ENCODE measurements at regions not wholly inside any gene's neighbourhood (a gene's known extent, or its start where the extent isn't known, plus 50 kb on each side); places are given as distances from the start of the nearest gene placed in this dataset.

- no peak overlapping the region for H3K27ac ChIP-seq (ENCODE audit: low read depth in 1 of 2, low read length in 1 of 2)
- no peak for ATAC-seq (ENCODE audit: insufficient read depth, low FRiP score)
- H3K27me3 ChIP-seq (ENCODE audit: control insufficient read depth in 3 of 3, insufficient read depth in 3 of 3, low read length in 2 of 3), result no peaks in the 10 kb centered on the region
- H3K9ac ChIP-seq (ENCODE audit: insufficient read depth in 1 of 2, low read length in 2 of 2), result no peak overlapping the region
- TF ChIP-seq, protein P1, sequence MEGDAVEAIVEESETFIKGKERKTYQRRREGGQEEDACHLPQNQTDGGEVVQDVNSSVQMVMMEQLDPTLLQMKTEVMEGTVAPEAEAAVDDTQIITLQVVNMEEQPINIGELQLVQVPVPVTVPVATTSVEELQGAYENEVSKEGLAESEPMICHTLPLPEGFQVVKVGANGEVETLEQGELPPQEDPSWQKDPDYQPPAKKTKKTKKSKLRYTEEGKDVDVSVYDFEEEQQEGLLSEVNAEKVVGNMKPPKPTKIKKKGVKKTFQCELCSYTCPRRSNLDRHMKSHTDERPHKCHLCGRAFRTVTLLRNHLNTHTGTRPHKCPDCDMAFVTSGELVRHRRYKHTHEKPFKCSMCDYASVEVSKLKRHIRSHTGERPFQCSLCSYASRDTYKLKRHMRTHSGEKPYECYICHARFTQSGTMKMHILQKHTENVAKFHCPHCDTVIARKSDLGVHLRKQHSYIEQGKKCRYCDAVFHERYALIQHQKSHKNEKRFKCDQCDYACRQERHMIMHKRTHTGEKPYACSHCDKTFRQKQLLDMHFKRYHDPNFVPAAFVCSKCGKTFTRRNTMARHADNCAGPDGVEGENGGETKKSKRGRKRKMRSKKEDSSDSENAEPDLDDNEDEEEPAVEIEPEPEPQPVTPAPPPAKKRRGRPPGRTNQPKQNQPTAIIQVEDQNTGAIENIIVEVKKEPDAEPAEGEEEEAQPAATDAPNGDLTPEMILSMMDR (IDR thresholded peaks at IDR 0.05; ENCODE audit: control extremely low read depth, extremely low read depth), result no peak
- no peaks in the 10 kb centered on the region for H3K36me3 ChIP-seq (ENCODE audit: control insufficient read depth in 4 of 4, insufficient read depth in 4 of 4, low read length in 4 of 4)
- H3K9me3 ChIP-seq (ENCODE audit: control insufficient read depth in 4 of 4, insufficient read depth in 3 of 4, low read length in 3 of 4), result no peaks in the 10 kb centered on the region
- peaks cover 0 to 6% (median 0%) of the 10 kb centered on the region in 5 donors for H3K4me1 ChIP-seq (ENCODE audit: control insufficient read depth in 5 of 5, insufficient read depth in 5 of 5, low read length in 5 of 5)
- no peak overlapping the region for H3K4me3 ChIP-seq
- DNase-seq, result no peak
- 88 to 89% methylated on average over 1 of the region's 1 CpG for WGBS, 2 donors
These were observed 226.2 kb upstream of the ZFHX3 start for GRCh38 chr16:73274140-73274539.

DNA sequence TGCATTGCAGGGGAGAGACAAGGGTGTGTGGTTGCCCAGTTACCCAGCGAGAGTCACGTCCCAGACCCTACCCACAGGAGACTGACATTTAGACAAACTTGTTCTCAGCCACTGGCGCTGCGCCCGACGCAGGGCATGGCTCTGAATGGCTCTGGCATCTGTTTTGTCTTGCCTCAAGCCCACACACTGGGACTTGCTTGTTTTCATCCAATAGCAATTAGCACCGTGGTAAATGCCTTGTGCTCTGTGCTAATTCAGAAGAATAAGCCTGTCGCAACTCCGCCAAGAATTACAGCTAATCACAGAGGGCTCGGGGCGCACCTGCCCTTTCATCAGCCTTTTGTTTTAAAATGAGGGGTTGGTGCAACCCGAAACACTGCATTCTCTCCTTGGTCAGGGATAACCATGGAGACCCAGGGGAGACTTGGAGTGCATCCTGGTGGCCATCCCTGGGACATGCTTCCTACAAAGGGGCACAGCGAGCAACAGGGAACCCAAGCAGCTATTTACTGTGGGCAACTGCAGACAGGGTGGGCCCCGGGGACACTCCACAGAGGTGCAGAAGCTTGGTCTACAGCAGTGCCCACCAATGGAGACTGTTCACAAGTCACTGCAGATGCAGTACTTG, 220.6 kb upstream of the ZFHX3 start:
- 86 to 93% methylated on average over 14 of the region's 14 CpGs for WGBS, 2 donors
- H3K27me3 ChIP-seq (ENCODE audit: control insufficient read depth in 3 of 3, insufficient read depth in 3 of 3, low read length in 2 of 3), result no peaks in the 10 kb centered on the region
- ATAC-seq (ENCODE audit: insufficient read depth, low FRiP score) (no peak), DNase-seq (peak in 1 of 3 donors; percentile 30)
- H3K9me3 ChIP-seq (ENCODE audit: control insufficient read depth in 4 of 4, insufficient read depth in 3 of 4, low read length in 3 of 4), result peaks cover 0 to under 1% (median 0%) of the 10 kb centered on the region in 4 donors
- no peak overlapping the region for H3K4me3 ChIP-seq
- H3K27ac ChIP-seq (ENCODE audit: low read depth in 1 of 2, low read length in 1 of 2), result no peak overlapping the region
- no peaks in the 10 kb centered on the region for H3K36me3 ChIP-seq (ENCODE audit: control insufficient read depth in 4 of 4, insufficient read depth in 4 of 4, low read length in 4 of 4)
- no peaks in the 10 kb centered on the region for H3K4me1 ChIP-seq (ENCODE audit: control insufficient read depth in 5 of 5, insufficient read depth in 5 of 5, low read length in 5 of 5)
- no peak overlapping the region for H3K9ac ChIP-seq (ENCODE audit: insufficient read depth in 1 of 2, low read length in 2 of 2)
- TF ChIP-seq, protein P1 (IDR thresholded peaks at IDR 0.05; ENCODE audit: control extremely low read depth, extremely low read depth), result no peak

DNA sequence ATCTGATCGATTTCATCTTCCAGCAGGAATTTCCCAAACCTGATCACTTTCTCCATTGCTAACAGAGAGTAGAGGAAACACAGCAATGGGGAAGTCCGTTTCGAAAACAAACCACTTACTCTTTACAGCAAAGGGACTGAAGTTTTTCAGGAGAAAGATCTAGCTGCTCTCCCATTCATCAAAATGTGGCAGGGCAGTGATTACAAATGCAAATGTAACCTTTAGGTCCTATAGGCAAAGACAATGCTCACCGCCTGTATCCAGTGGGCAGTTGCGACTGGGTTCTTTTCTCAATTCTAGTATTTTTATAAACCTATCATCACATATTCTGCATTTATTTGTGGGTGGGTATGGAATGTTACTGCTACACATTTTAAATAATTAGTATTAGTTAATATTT, 218.0 kb upstream of the ZFHX3 start:
- TF ChIP-seq, protein P1 (IDR thresholded peaks at IDR 0.05; ENCODE audit: control extremely low read depth, extremely low read depth), result no peak
- ATAC-seq (ENCODE audit: insufficient read depth, low FRiP score) (no peak), DNase-seq (no peak)
- Histone ChIP-seq H3K9me3 (ENCODE audit: control insufficient read depth in 4 of 4, insufficient read depth in 3 of 4, low read length in 3 of 4) (peaks cover 0 to 3% (median 0%) of the 10 kb centered on the region in 4 donors), H3K27ac (ENCODE audit: low read depth in 1 of 2, low read length in 1 of 2) (no peak overlapping the region), H3K9ac (ENCODE audit: insufficient read depth in 1 of 2, low read length in 2 of 2) (no peak overlapping the region), H3K4me3 (no peak overlapping the region), H3K36me3 (ENCODE audit: control insufficient read depth in 4 of 4, insufficient read depth in 4 of 4, low read length in 4 of 4) (no peaks in the 10 kb centered on the region), H3K4me1 (ENCODE audit: control insufficient read depth in 5 of 5, insufficient read depth in 5 of 5, low read length in 5 of 5) (no peaks in the 10 kb centered on the region), H3K27me3 (ENCODE audit: control insufficient read depth in 3 of 3, insufficient read depth in 3 of 3, low read length in 2 of 3) (no peaks in the 10 kb centered on the region)
- 60 to 68% methylated on average over 5 of the region's 5 CpGs for WGBS, 2 donors

All from lung (tissue), 11 donors.